ENCODE measurements at regions not wholly inside any gene's neighbourhood (a gene's known extent, or its start where the extent isn't known, plus 50 kb on each side); places are given as distances from the start of the nearest gene placed in this dataset.

DNA sequence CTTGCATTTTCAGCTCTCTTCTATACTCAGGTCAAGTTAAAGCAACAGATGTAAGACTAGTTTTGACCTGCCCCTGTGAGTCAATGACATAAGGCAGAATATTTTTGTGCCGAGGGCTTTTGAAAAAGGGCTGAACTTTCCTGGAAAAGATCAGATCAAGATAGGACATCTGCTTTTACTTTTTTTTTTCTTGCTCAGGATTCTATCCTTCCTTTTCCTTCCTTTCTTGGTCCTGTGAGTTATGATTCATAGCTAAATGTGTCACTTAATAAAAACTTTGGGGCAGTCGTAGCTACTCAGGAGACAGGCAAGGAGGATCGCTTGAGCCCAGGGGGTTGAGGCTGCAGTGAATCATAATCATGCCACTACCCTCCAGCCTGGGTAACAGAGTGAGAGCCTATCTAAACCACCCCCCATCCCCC is 84.3 kb upstream of the BRINP1 start:
- Histone ChIP-seq H2AFZ (ENCODE audit: low read length) (no peak overlapping the region), H3K79me2 (ENCODE audit: insufficient read depth, low read length) (no peaks in the 10 kb centered on the region), H3K27ac (ENCODE audit: low read depth, low read length, poor library complexity, severe bottlenecking) (no peak overlapping the region), H3K4me2 (ENCODE audit: low read length) (no peak overlapping the region), H3K4me3 (ENCODE audit: low read depth, low read length, poor library complexity, severe bottlenecking) (no peak overlapping the region), H3K9me3 (ENCODE audit: low read length) (no peaks in the 10 kb centered on the region), H4K20me1 (ENCODE audit: insufficient read depth, low read length) (no peaks in the 10 kb centered on the region), H3K36me3 (ENCODE audit: insufficient read depth, low read length) (no peaks in the 10 kb centered on the region), H3K9ac (ENCODE audit: low read length) (no peak overlapping the region), H3K9me2 (ENCODE audit: low read depth, low read length) (no peaks in the 10 kb centered on the region), H3F3A (ENCODE audit: insufficient read depth, low read length) (no peaks in the 10 kb centered on the region), H3K27me3 (ENCODE audit: insufficient read depth, low read length) (no peaks in the 10 kb centered on the region), H3K4me1 (ENCODE audit: insufficient read depth, low read length, severe bottlenecking) (no peaks in the 10 kb centered on the region)
- TF ChIP-seq EZH2 (IDR thresholded peaks at IDR 0.05; ENCODE audit: borderline replicate concordance, low read length): no peak
- TF ChIP-seq, protein P1, sequence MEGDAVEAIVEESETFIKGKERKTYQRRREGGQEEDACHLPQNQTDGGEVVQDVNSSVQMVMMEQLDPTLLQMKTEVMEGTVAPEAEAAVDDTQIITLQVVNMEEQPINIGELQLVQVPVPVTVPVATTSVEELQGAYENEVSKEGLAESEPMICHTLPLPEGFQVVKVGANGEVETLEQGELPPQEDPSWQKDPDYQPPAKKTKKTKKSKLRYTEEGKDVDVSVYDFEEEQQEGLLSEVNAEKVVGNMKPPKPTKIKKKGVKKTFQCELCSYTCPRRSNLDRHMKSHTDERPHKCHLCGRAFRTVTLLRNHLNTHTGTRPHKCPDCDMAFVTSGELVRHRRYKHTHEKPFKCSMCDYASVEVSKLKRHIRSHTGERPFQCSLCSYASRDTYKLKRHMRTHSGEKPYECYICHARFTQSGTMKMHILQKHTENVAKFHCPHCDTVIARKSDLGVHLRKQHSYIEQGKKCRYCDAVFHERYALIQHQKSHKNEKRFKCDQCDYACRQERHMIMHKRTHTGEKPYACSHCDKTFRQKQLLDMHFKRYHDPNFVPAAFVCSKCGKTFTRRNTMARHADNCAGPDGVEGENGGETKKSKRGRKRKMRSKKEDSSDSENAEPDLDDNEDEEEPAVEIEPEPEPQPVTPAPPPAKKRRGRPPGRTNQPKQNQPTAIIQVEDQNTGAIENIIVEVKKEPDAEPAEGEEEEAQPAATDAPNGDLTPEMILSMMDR (IDR thresholded peaks at IDR 0.05; ENCODE audit: low read length): no peak

DNA sequence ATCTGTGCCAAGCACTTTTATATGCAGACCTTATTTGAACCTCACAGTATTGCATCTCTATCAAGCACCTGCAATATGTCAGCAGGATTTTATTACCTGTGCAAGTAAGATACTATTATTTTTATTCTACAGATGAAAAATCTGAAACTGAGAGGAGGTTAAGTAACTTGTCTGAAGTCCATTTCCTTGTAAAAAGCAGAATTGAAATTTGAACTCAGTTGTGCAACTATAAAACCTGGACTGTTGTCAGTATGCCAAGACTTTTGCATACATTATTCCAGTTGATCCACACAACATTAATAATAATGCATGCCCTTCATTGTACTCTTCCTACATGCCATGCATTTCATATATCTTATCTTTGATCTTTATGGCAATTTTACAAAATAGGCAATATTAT is 82.2 kb upstream of the BRINP1 start:
- H3K4me2 ChIP-seq (ENCODE audit: low read length): no peak overlapping the region
- no peaks in the 10 kb centered on the region for H3F3A ChIP-seq (ENCODE audit: insufficient read depth, low read length)
- H3K9me2 ChIP-seq (ENCODE audit: low read depth, low read length): no peaks in the 10 kb centered on the region
- no peak overlapping the region for H3K4me3 ChIP-seq (ENCODE audit: low read depth, low read length, poor library complexity, severe bottlenecking)
- no peaks in the 10 kb centered on the region for H3K79me2 ChIP-seq (ENCODE audit: insufficient read depth, low read length)
- H3K4me1 ChIP-seq (ENCODE audit: insufficient read depth, low read length, severe bottlenecking): no peaks in the 10 kb centered on the region
- no peak overlapping the region for H3K27ac ChIP-seq (ENCODE audit: low read depth, low read length, poor library complexity, severe bottlenecking)
- no peaks in the 10 kb centered on the region for H3K36me3 ChIP-seq (ENCODE audit: insufficient read depth, low read length)
- H3K9ac ChIP-seq (ENCODE audit: low read length): no peak overlapping the region
- H3K9me3 ChIP-seq (ENCODE audit: low read length): no peaks in the 10 kb centered on the region
- no peaks in the 10 kb centered on the region for H3K27me3 ChIP-seq (ENCODE audit: insufficient read depth, low read length)
- no peak overlapping the region for H2AFZ ChIP-seq (ENCODE audit: low read length)
- TF ChIP-seq EZH2 (IDR thresholded peaks at IDR 0.05; ENCODE audit: borderline replicate concordance, low read length): no peak
- TF ChIP-seq, protein P1 (IDR thresholded peaks at IDR 0.05; ENCODE audit: low read length): no peak
- no peaks in the 10 kb centered on the region for H4K20me1 ChIP-seq (ENCODE audit: insufficient read depth, low read length)

DNA sequence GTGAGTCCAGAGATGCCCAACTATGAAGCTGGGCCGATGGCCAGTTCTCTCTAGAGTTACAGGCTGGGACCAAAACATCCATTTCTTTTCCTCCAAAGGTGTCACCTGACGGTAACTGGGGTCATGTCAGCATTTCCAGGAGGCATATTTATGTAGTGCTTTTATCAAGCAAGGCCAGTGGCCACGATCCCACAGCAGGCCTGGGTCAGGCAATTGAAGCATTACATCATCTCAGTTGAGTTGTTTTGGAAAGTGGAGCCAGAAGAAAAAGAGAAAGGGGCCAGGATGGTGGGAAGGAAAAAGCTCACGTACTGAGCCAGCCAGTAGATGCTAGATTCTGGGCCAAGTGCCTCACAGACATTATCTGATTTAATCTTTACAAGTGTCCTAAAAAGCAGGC is 73.9 kb upstream of the BRINP1 start:
- no peaks in the 10 kb centered on the region for H3K4me1 ChIP-seq (ENCODE audit: insufficient read depth, low read length, severe bottlenecking)
- no peaks in the 10 kb centered on the region for H3K79me2 ChIP-seq (ENCODE audit: insufficient read depth, low read length)
- H2AFZ ChIP-seq (ENCODE audit: low read length): no peak overlapping the region
- H3K9me3 ChIP-seq (ENCODE audit: low read length): no peaks in the 10 kb centered on the region
- no peaks in the 10 kb centered on the region for H3K9me2 ChIP-seq (ENCODE audit: low read depth, low read length)
- H3F3A ChIP-seq (ENCODE audit: insufficient read depth, low read length): no peaks in the 10 kb centered on the region
- no peak overlapping the region for H3K9ac ChIP-seq (ENCODE audit: low read length)
- no peaks in the 10 kb centered on the region for H3K36me3 ChIP-seq (ENCODE audit: insufficient read depth, low read length)
- no peak overlapping the region for H3K27ac ChIP-seq (ENCODE audit: low read depth, low read length, poor library complexity, severe bottlenecking)
- TF ChIP-seq, protein P1 (IDR thresholded peaks at IDR 0.05; ENCODE audit: low read length): no peak
- TF ChIP-seq EZH2 (IDR thresholded peaks at IDR 0.05; ENCODE audit: borderline replicate concordance, low read length): no peak
- H3K4me2 ChIP-seq (ENCODE audit: low read length): no peak overlapping the region
- no peaks in the 10 kb centered on the region for H4K20me1 ChIP-seq (ENCODE audit: insufficient read depth, low read length)
- no peaks in the 10 kb centered on the region for H3K27me3 ChIP-seq (ENCODE audit: insufficient read depth, low read length)
- no peak overlapping the region for H3K4me3 ChIP-seq (ENCODE audit: low read depth, low read length, poor library complexity, severe bottlenecking)

All from OCI-LY1 (cell line).